Smooth muscle cell (in vitro differentiated cells): ENCODE measurements at regions not wholly inside any gene's neighbourhood (a gene's known extent, or its start where the extent isn't known, plus 50 kb on each side); places are given as distances from the start of the nearest gene placed in this dataset.
A peak's percentile ranks its signal among the peaks of the same experiment; 100 is the strongest.

Experiments used
- DNase-seq: peaks from one replicate; lab custom pipeline; 2025; ENCODE audit not compliant: unreplicated experiment; lab: John Stamatoyannopoulos, UW
- H2AFZ ChIP-seq: fragments of 200-600 bp; sonication (generic); 2 replicates; pipeline ENCODE4 v1.6.0; 2016; ENCODE audit warnings: antibody characterized with exemption, low read depth, mild to moderate bottlenecking
- H3F3A ChIP-seq: fragments of 200-600 bp; sonication (generic); 2 replicates; pipeline ENCODE4 v1.6.0; 2017; ENCODE audit warnings: antibody characterized with exemption, low read depth
- H3K27ac ChIP-seq: fragments of 200-600 bp; sonication (generic); 2 replicates; pipeline ENCODE4 v1.5.1; 2016; ENCODE audit warnings: low read depth, mild to moderate bottlenecking
- H3K27me3 ChIP-seq: fragments of 200-600 bp; sonication (generic); 2 replicates; pipeline ENCODE4 v1.6.1; 2016; ENCODE audit warnings: low read depth, mild to moderate bottlenecking
- H3K36me3 ChIP-seq: fragments of 200-600 bp; sonication (generic); 2 replicates; pipeline ENCODE4 v1.5.1; 2016; ENCODE audit warnings: low read depth
- H3K4me1 ChIP-seq: fragments of 200-600 bp; sonication (generic); 2 replicates; pipeline ENCODE4 v1.5.1; 2016; ENCODE audit warnings: low read depth
- H3K4me2 ChIP-seq: fragments of 200-600 bp; sonication (generic); 2 replicates; pipeline ENCODE4 v1.6.0; 2016; ENCODE audit warnings: mild to moderate bottlenecking
- H3K4me3 ChIP-seq: fragments of 200-600 bp; sonication (generic); 2 replicates; pipeline ENCODE4 v1.5.1; 2016; ENCODE audit warnings: mild to moderate bottlenecking
- H3K79me2 ChIP-seq: fragments of 200-600 bp; sonication (generic); 2 replicates; pipeline ENCODE4 v1.6.0; 2016; ENCODE audit warnings: low read depth, mild to moderate bottlenecking
- H3K9ac ChIP-seq: fragments of 200-600 bp; sonication (generic); 2 replicates; pipeline ENCODE4 v1.6.0; 2016; ENCODE audit warnings: low read depth
- H3K9me3 ChIP-seq: fragments of 200-600 bp; sonication (generic); replicated peaks from 2 replicates; pipeline ENCODE4 v1.5.1; 2016; ENCODE audit warnings: low read depth
- H4K20me1 ChIP-seq: fragments of 200-600 bp; sonication (generic); 2 replicates; pipeline ENCODE4 v1.6.0; 2016; ENCODE audit warnings: low read depth
- WGBS: methylation state at CpG from one replicate; pipeline ENCODE4 v1.1.7; 2016; ENCODE audit warnings: low lambda C conversion rate; 5-methylcytosine and 5-hydroxymethylcytosine counted together
- TF ChIP-seq, protein P1 (sequence below): fragments of 200-600 bp; sonication (generic); IDR thresholded peaks from 2 replicates; pipeline ENCODE4 v1.5.1; 2017; ENCODE audit warnings: borderline replicate concordance, mild to moderate bottlenecking, antibody characterized with exemption; ENCODE audit not compliant: insufficient read depth, poor library complexity, severe bottlenecking

DNA sequence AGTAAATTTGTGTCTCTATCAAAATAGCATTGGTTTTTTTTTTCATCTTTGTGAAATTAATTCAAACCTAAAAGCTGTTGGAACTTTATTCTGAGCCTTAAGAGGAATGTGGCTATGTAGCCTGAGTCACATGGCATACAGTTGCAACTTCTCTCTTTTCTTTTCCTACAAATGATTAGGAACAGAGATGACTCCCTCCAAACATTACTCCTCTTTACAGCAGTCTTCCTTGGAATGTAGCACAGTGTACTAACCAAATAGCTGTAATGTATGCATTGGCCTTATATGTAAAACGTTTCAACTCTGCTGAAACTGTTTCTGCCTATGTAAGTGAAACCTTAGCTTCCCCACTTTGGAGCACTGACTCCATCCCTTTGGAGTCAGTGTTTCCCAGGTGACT is 100.9 kb upstream of the MAP1B start:
- Histone ChIP-seq H3K79me2 (no peaks in the 10 kb centered on the region), H3K27me3 (no peaks in the 10 kb centered on the region), H3K9ac (no peak overlapping the region), H3K4me3 (no peak overlapping the region), H3K27ac (no peak overlapping the region), H3K4me2 (peak overlapping the region; percentile 51), H3F3A (no peaks in the 10 kb centered on the region), H3K4me1 (peaks cover 7% of the 10 kb centered on the region), H3K9me3 (no peaks in the 10 kb centered on the region), H2AFZ (peak overlapping the region; percentile 35), H3K36me3 (no peaks in the 10 kb centered on the region), H4K20me1 (no peaks in the 10 kb centered on the region)
- 30% methylated on average over 1 of the region's 1 CpG for WGBS
- TF ChIP-seq, protein P1, sequence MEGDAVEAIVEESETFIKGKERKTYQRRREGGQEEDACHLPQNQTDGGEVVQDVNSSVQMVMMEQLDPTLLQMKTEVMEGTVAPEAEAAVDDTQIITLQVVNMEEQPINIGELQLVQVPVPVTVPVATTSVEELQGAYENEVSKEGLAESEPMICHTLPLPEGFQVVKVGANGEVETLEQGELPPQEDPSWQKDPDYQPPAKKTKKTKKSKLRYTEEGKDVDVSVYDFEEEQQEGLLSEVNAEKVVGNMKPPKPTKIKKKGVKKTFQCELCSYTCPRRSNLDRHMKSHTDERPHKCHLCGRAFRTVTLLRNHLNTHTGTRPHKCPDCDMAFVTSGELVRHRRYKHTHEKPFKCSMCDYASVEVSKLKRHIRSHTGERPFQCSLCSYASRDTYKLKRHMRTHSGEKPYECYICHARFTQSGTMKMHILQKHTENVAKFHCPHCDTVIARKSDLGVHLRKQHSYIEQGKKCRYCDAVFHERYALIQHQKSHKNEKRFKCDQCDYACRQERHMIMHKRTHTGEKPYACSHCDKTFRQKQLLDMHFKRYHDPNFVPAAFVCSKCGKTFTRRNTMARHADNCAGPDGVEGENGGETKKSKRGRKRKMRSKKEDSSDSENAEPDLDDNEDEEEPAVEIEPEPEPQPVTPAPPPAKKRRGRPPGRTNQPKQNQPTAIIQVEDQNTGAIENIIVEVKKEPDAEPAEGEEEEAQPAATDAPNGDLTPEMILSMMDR: no peak
- DNase-seq: no peak

DNA sequence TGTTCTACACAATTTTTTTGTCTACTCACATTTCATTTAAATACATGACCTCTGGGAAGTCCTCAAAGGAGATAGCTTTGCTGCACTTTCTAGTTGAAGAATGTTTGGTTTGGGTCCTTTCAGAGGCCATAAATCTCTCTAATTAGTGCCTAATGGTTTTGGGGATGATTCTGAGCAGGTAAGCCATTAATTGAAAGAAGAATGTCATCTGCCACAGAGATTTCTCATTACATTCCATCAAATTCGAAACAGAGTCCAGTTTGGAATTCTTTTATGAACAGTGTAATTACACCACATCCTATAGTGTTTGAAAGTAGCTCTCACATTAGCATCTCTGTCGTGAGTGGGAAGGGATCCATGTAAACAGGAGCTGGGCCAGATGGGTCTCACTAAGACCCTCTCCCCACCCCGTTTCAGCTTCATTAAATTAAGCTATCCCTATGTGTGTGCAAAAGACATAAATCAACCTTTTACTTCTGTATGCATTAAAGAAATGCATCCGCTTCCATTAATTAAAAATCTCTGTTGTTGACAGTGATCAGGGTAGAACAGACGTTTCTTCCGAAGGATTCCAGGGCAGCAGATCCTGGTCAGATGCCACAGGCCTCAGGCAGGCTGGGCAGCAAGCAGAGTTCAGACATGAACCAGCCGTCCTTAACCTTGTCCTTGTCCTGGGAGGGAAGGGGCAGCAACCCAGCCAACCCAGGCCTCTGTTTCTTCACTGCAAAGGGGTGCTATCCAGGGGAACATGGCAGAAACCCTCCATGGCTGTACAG is 99.8 kb upstream of the MAP1B start:
- H3K27ac ChIP-seq: no peak overlapping the region
- peaks cover 7% of the 10 kb centered on the region for H3K4me1 ChIP-seq
- no peak for DNase-seq
- H3K9ac ChIP-seq: no peak overlapping the region
- WGBS: 76% methylated on average over 7 of the region's 7 CpGs
- no peaks in the 10 kb centered on the region for H3K36me3 ChIP-seq
- H3K4me3 ChIP-seq: no peak overlapping the region
- H3K27me3 ChIP-seq: no peaks in the 10 kb centered on the region
- H3F3A ChIP-seq: no peaks in the 10 kb centered on the region
- TF ChIP-seq, protein P1: no peak
- peak overlapping the region; percentile 44 for H2AFZ ChIP-seq
- H4K20me1 ChIP-seq: no peaks in the 10 kb centered on the region
- H3K4me2 ChIP-seq: no peak overlapping the region
- no peaks in the 10 kb centered on the region for H3K79me2 ChIP-seq
- H3K9me3 ChIP-seq: no peaks in the 10 kb centered on the region

- H4K20me1 ChIP-seq: no peaks in the 10 kb centered on the region
- no peaks in the 10 kb centered on the region for H3F3A ChIP-seq
- no peak overlapping the region for H3K9ac ChIP-seq
- no peak overlapping the region for H3K4me3 ChIP-seq
- H3K27me3 ChIP-seq: no peaks in the 10 kb centered on the region
- H3K4me2 ChIP-seq: peak overlapping the region; percentile 41
- H3K79me2 ChIP-seq: no peaks in the 10 kb centered on the region
- peaks cover 14% of the 10 kb centered on the region for H3K4me1 ChIP-seq
- H2AFZ ChIP-seq: peak overlapping the region; percentile 62
- no peaks in the 10 kb centered on the region for H3K36me3 ChIP-seq
- H3K9me3 ChIP-seq: no peaks in the 10 kb centered on the region
- TF ChIP-seq, protein P1: no peak
- H3K27ac ChIP-seq: peak overlapping the region; percentile 20
- DNase-seq: no peak
- 65% methylated on average over 7 of the region's 7 CpGs for WGBS
Observed at GRCh38 chr5:72009280-72009679, 98.0 kb upstream of the MAP1B start.

GRCh38 chr5:72010430-72010829 is 96.8 kb upstream of the MAP1B start:
- DNase-seq: no peak
- peaks cover 20% of the 10 kb centered on the region for H3K4me1 ChIP-seq
- H3K27ac ChIP-seq: no peak overlapping the region
- no peaks in the 10 kb centered on the region for H4K20me1 ChIP-seq
- TF ChIP-seq, protein P1: no peak
- no peaks in the 10 kb centered on the region for H3K36me3 ChIP-seq
- H3K4me3 ChIP-seq: no peak overlapping the region
- no peaks in the 10 kb centered on the region for H3F3A ChIP-seq
- H2AFZ ChIP-seq: no peak overlapping the region
- 92% methylated on average over 4 of the region's 4 CpGs for WGBS
- no peak overlapping the region for H3K4me2 ChIP-seq
- no peaks in the 10 kb centered on the region for H3K27me3 ChIP-seq
- no peaks in the 10 kb centered on the region for H3K79me2 ChIP-seq
- no peak overlapping the region for H3K9ac ChIP-seq
- H3K9me3 ChIP-seq: no peaks in the 10 kb centered on the region
